Dendritic cell treated with granulocyte-macrophage colony-stimulating factor and Interleukin-4, amounts not matched to agents 40 ng/mL and 50 ng/mL, for 4 days (primary cell): ENCODE measurements at regions not wholly inside any gene's neighbourhood (a gene's known extent, or its start where the extent isn't known, plus 50 kb on each side); places are given as distances from the start of the nearest gene placed in this dataset.
"Not testable (repeated sequence)": the region's sequence is repeated elsewhere in the genome, so short reads cannot be mapped to it uniquely, and the experiment has no call there.

Source experiments
- H3K27ac Mint-ChIP-seq: one replicate; pipeline ENCODE4 v1.8.0; 2022; ENCODE audit warnings: mild to moderate bottlenecking, mixed read lengths
- H3K27me3 Mint-ChIP-seq: one replicate; pipeline ENCODE4 v1.8.0; 2022; ENCODE audit warnings: mild to moderate bottlenecking, mixed read lengths
- H3K36me3 Mint-ChIP-seq: one replicate; pipeline ENCODE4 v1.8.0; 2022; ENCODE audit warnings: low read depth, mixed read lengths
- H3K4me1 Mint-ChIP-seq: one replicate; pipeline ENCODE4 v1.8.0; 2022; ENCODE audit warnings: low read depth, mixed read lengths
- H3K4me3 Mint-ChIP-seq: one replicate; pipeline ENCODE4 v1.8.0; 2022; ENCODE audit warnings: mild to moderate bottlenecking, moderate library complexity, mixed read lengths
- H3K9me3 Mint-ChIP-seq: one replicate; pipeline ENCODE4 v1.8.0; 2022; ENCODE audit warnings: mixed read lengths
- intact Hi-C: fragments of 100-400 bp; cut with micrococcal nuclease; formaldehyde crosslinking; loops from one replicate; pipeline ENCODE4 v1.15.0; 2022

DNA sequence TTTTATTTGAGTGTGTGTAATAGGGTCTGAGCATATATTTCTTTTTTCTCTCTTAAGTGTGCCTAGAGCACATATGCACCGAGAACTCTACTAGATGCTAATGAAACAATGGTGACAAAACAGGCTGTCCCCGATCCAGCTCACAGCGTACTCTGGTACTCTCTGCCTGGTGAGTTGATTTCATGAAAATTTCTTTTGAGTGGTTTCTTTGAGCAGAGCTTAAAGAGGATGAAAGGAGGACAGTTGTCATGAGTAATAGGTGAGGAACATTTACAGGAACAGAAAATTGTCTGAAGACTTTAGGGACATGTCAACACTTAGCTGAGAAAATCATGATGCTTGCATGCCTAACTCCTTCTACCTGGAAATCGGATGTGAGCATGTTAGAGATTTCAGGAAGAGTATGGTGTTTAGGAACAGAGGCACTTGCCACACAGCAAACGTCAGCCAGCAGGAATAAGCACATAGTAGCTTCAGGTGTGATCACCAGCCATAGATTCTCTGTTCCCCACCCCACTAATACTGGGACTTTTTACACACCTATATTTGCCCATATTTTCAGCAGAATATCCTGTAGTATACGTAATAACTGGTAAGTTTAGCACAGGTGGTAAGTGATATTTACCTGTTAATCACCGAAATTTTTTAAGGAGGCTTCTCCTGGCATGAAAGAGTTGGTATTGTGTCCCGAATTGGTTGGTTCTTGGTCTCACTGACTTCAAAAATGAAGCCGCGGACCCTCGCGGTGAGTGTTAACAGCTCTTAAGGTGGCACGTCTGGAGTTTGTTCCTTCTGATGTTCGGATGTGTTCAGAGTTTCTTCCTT lies 111.1 kb downstream of the ZNF330 start:
- no peak overlapping the region for H3K4me3 Mint-ChIP-seq
- no peaks in the 10 kb centered on the region for H3K9me3 Mint-ChIP-seq
- H3K4me1 Mint-ChIP-seq = peaks cover 56% of the 10 kb centered on the region
- no peak overlapping the region for H3K27ac Mint-ChIP-seq
- intact Hi-C loops = no loop called here
- H3K36me3 Mint-ChIP-seq = no peaks in the 10 kb centered on the region
- H3K27me3 Mint-ChIP-seq = peaks cover 6% of the 10 kb centered on the region

DNA sequence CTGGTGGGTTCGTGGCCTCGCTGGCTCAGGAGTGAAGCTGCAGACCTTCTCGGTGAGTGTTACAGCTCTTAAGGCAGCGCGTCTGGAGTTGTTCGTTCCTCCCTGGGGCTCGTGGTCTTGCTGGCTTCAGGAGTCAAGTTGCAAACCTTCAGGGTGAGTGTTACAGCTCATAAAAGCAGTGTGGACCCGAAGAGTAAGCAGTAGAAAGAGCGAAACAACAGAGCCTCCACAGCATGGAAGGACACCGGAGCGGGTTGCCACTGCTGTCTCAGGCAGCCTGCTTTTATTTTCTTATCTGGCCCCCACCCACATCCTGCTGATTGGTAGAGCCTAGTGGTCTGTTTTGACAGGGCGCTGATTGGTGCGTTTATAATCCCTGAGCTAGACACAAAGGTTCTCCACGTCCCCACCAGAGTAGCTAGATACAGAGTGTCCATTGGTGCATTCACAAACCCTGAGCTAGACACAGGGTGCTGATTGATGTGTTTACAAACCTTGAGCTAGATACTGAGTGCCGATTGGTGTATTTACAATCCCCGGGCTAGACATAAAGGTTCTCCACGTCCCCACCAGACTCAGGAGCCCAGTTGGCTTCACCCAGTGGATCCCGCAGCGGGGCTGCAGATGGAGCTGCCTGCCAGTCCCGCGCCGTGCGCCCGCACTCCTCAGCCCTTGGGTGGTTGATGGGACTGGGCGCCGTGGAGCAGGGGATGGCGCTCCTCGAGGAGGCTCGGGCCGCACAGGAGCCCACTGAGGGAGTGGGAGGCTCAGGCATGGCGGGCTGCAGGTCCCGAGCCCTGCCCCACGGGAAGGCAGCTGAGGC lies 111.9 kb downstream of the ZNF330 start:
- H3K9me3 Mint-ChIP-seq, intact Hi-C loops, H3K27me3 Mint-ChIP-seq, H3K36me3 Mint-ChIP-seq: not testable (repeated sequence)
- Mint-ChIP-seq H3K27ac (peak overlapping the region; percentile 84), H3K4me1 (peaks cover 48% of the 10 kb centered on the region), H3K4me3 (peak overlapping the region; percentile 82)

- H3K36me3 Mint-ChIP-seq, H3K27me3 Mint-ChIP-seq, intact Hi-C loops, H3K9me3 Mint-ChIP-seq: not testable (repeated sequence)
- peak overlapping the region; percentile 84 for H3K27ac Mint-ChIP-seq
- H3K4me1 Mint-ChIP-seq = peaks cover 44% of the 10 kb centered on the region
- peak overlapping the region; percentile 73 for H3K4me3 Mint-ChIP-seq
Observed at GRCh38 chr4:141333456-141334230, 112.9 kb downstream of the ZNF330 start.

GRCh38 chr4:141335166-141335565 lies 114.5 kb downstream of the ZNF330 start:
- Mint-ChIP-seq H3K4me3 (no peak overlapping the region), H3K9me3 (no peaks in the 10 kb centered on the region), H3K27ac (no peak overlapping the region), H3K36me3 (no peaks in the 10 kb centered on the region), H3K4me1 (peaks cover 35% of the 10 kb centered on the region), H3K27me3 (peaks cover 7% of the 10 kb centered on the region)
- intact Hi-C loops = no loop called here

DNA sequence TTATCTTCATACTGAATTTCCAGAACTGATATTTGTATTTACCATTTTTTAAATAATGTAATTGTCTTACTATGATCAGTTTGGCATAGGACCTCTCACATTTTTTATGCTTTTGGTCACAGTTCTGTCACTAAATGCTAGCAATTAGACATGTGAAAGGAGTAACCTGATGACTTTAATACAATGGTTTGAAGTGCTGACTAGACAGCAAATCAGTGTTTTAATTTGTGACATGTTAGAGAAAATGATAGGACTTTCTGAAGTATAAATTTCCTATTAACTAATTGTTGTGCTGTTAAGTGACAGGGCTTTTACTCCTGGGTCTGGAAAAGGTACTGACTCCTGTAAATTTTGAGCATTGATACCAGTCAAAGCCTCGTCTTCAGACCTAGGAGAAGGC lies 117.5 kb downstream of the ZNF330 start:
- no peaks in the 10 kb centered on the region for H3K36me3 Mint-ChIP-seq
- no peak overlapping the region for H3K4me3 Mint-ChIP-seq
- H3K9me3 Mint-ChIP-seq = no peaks in the 10 kb centered on the region
- no peak overlapping the region for H3K27ac Mint-ChIP-seq
- H3K27me3 Mint-ChIP-seq = peaks cover 4% of the 10 kb centered on the region
- H3K4me1 Mint-ChIP-seq = peaks cover 28% of the 10 kb centered on the region
- intact Hi-C loops = no loop called here

DNA sequence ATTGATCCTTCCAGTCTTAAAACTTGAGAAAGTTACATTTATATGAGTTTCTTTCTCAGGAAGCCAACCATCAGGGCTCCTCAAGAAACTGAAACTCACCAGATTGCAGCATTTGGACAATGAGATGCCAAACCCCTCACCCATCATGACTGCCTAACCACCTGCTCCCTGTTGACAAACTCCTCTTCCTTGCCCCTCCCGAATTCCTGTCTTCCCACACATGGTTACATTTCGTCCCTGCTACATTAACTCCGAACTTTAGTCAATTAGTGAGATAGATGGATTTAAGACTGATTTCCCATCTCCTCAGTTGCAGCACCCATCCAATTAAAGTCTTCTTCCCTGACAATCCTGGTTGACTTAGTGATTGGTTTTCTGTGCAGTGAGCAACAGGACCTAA lies 118.7 kb downstream of the ZNF330 start:
- Mint-ChIP-seq H3K27ac (no peak overlapping the region), H3K4me3 (no peak overlapping the region), H3K36me3 (no peaks in the 10 kb centered on the region), H3K9me3 (no peaks in the 10 kb centered on the region), H3K4me1 (peaks cover 25% of the 10 kb centered on the region), H3K27me3 (peaks cover 4% of the 10 kb centered on the region)
- intact Hi-C loops = no loop called here

DNA sequence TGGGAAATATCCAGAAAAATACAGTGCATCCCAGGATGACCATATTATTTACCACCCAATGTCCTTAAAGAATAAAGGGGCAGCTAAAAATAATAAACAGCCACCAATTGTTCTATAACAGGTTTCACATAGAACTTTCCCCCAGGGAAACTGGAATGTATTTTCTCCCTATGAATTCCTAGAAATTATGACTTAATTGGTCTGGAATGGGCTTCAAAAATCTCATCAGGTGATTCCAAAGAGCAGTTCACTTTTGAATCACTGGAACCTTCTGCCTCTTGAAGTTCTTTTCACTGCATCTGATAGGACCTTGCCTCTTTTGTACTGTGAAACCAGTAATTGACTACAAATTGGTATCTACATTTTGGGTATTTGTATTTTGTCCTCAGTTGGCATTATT lies 119.3 kb downstream of the ZNF330 start:
- Mint-ChIP-seq H3K27ac (no peak overlapping the region), H3K9me3 (no peaks in the 10 kb centered on the region), H3K27me3 (peaks cover 4% of the 10 kb centered on the region), H3K36me3 (no peaks in the 10 kb centered on the region), H3K4me3 (no peak overlapping the region), H3K4me1 (peaks cover 23% of the 10 kb centered on the region)
- intact Hi-C loops = loop anchor here (10.0 kb wide), 1 partner anchor 785 kb away; no protein-coding TSS in a partner anchor

DNA sequence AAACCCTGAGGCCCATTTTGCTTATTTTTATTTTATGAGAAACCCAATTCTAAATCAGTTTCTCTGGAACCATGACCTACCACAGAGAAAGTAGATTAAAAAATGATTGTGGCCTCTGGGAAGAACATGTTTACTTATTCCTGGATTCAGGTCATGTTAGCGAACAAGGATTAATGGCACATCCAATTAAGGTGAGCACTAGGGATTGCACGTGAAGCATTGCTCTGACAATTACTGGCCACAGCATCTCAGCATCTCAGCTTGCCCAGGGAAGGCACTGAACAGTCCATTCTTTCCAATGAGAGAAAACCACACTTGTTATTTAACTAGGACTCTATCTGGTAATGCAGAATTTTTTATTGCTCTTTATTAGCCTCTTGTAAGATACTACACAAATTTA lies 119.8 kb downstream of the ZNF330 start:
- Mint-ChIP-seq H3K36me3 (no peaks in the 10 kb centered on the region), H3K9me3 (no peaks in the 10 kb centered on the region), H3K27me3 (peaks cover 4% of the 10 kb centered on the region), H3K27ac (no peak overlapping the region), H3K4me3 (no peak overlapping the region), H3K4me1 (peaks cover 23% of the 10 kb centered on the region)
- intact Hi-C loops = loop anchor here (10.0 kb wide), 1 partner anchor 784 kb away; no protein-coding TSS in a partner anchor

DNA sequence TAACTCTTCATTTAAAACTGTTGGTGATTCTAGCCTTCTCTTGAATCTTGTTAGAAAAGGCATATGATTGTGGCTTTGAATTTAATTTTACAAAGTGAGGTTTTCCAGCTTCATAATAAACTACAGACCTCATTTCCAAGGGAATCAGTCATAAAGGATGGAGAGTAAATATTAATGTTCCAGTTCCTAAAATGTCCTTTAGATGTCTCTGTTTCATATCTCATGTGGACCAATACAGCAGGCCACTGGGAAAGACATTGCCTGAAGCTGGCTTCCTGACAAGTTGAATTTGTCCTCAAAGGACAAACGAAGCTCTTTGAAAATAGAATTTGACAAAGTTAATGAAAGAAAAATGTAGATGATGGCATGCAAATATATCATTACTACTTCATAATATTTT lies 125.4 kb downstream of the ZNF330 start:
- Mint-ChIP-seq H3K27ac (no peak overlapping the region), H3K9me3 (no peaks in the 10 kb centered on the region), H3K36me3 (no peaks in the 10 kb centered on the region), H3K27me3 (no peaks in the 10 kb centered on the region), H3K4me1 (peaks cover 41% of the 10 kb centered on the region), H3K4me3 (no peak overlapping the region)
- intact Hi-C loops = loop anchor here (2.0 to 10.0 kb wide), 3 partner anchors 291 to 779 kb away; partner anchors contain the start of gene IL15

- intact Hi-C loops = loop anchor here (2.0 to 10.0 kb wide), 3 partner anchors 290 to 777 kb away; partner anchors contain the start of gene IL15
- no peaks in the 10 kb centered on the region for H3K27me3 Mint-ChIP-seq
- no peak overlapping the region for H3K4me3 Mint-ChIP-seq
- H3K27ac Mint-ChIP-seq = peak overlapping the region; percentile 37
- peaks cover 2% of the 10 kb centered on the region for H3K36me3 Mint-ChIP-seq
- peaks cover 44% of the 10 kb centered on the region for H3K4me1 Mint-ChIP-seq
- H3K9me3 Mint-ChIP-seq = no peaks in the 10 kb centered on the region
Observed at GRCh38 chr4:141347684-141348083, 127.0 kb downstream of the ZNF330 start.

GRCh38 chr4:141348125-141348524 lies 127.4 kb downstream of the ZNF330 start:
- intact Hi-C loops = loop anchor here (5.0 to 10.0 kb wide), 2 partner anchors 289 to 777 kb away; partner anchors contain the start of gene IL15
- peaks cover 2% of the 10 kb centered on the region for H3K9me3 Mint-ChIP-seq
- H3K36me3 Mint-ChIP-seq = peaks cover 7% of the 10 kb centered on the region
- no peaks in the 10 kb centered on the region for H3K27me3 Mint-ChIP-seq
- H3K4me1 Mint-ChIP-seq = peaks cover 45% of the 10 kb centered on the region
- H3K4me3 Mint-ChIP-seq = no peak overlapping the region
- H3K27ac Mint-ChIP-seq = peak overlapping the region; percentile 79

GRCh38 chr4:141348573-141348972 lies 127.9 kb downstream of the ZNF330 start:
- Mint-ChIP-seq H3K9me3 (peaks cover 7% of the 10 kb centered on the region), H3K27ac (peak overlapping the region; percentile 79), H3K36me3 (peaks cover 11% of the 10 kb centered on the region), H3K4me3 (no peak overlapping the region), H3K4me1 (peaks cover 49% of the 10 kb centered on the region), H3K27me3 (no peaks in the 10 kb centered on the region)
- intact Hi-C loops = loop anchor here (5.0 to 10.0 kb wide), 2 partner anchors 289 to 776 kb away; partner anchors contain the start of gene IL15

- no peaks in the 10 kb centered on the region for H3K27me3 Mint-ChIP-seq
- no peak overlapping the region for H3K4me3 Mint-ChIP-seq
- intact Hi-C loops = loop anchor here (5.0 to 10.0 kb wide), 2 partner anchors 288 to 776 kb away; partner anchors contain the start of gene IL15
- peaks cover 13% of the 10 kb centered on the region for H3K9me3 Mint-ChIP-seq
- peaks cover 18% of the 10 kb centered on the region for H3K36me3 Mint-ChIP-seq
- peak overlapping the region; percentile 79 for H3K27ac Mint-ChIP-seq
- peaks cover 56% of the 10 kb centered on the region for H3K4me1 Mint-ChIP-seq
Observed at GRCh38 chr4:141349236-141349635, 128.5 kb downstream of the ZNF330 start.
